ENCODE measurements at regions not wholly inside any gene's neighbourhood (a gene's known extent, or its start where the extent isn't known, plus 50 kb on each side); places are given as distances from the start of the nearest gene placed in this dataset.

- in situ Hi-C loops (cut with HindIII; ENCODE audit: low pct_unique_long_range_greater_than_20kb, low sequenced_read_pairs) (no loop called here), intact Hi-C loops (cut with micrococcal nuclease; ENCODE audit: unreplicated experiment) (no loop called here)
- ATAC-seq = no peak
- ChIA-PET CTCF (no interaction called here), POLR2A (no interaction called here)
- Histone ChIP-seq H3K4me1 (ENCODE audit: control insufficient read depth, insufficient read depth, low read length) (no peaks in the 10 kb centered on the region), H3K27me3 (ENCODE audit: control insufficient read depth, insufficient read depth, low read length) (no peaks in the 10 kb centered on the region), H3K4me3 (ENCODE audit: low read depth in 2 of 2, low read length in 2 of 2) (no peak overlapping the region), H3K27ac (ENCODE audit: low read length) (no peak overlapping the region), H3K9me3 (ENCODE audit: control insufficient read depth, insufficient read depth, low read depth, low read length) (no peaks in the 10 kb centered on the region), H3K36me3 (ENCODE audit: control insufficient read depth, insufficient read depth, low read length) (no peaks in the 10 kb centered on the region)
- TF ChIP-seq REST (IDR thresholded peaks at IDR 0.05; ENCODE audit: insufficient read depth in 1 of 2, low read depth in 2 of 2, low read length in 1 of 2) = no peak
- no peak for TF ChIP-seq POLR2AphosphoS5 (IDR thresholded peaks at IDR 0.05; ENCODE audit: low read depth, low read length)
- TF ChIP-seq SIN3A (IDR thresholded peaks at IDR 0.05; ENCODE audit: borderline replicate concordance, insufficient read depth, low read depth, low read length) = no peak
- no peak for TF ChIP-seq CTCF (IDR thresholded peaks at IDR 0.05)
- TF ChIP-seq TCF7L2 (IDR thresholded peaks at IDR 0.05; ENCODE audit: low read depth, low read length) = no peak
- DNase-seq (ENCODE audit: low read depth, low spot score) = no peak
- no TSS peak for BruUV-seq (replicated peaks)
Observed at GRCh38 chr13:111904701-111905608, 162.0 kb upstream of the SOX1 start.

DNA sequence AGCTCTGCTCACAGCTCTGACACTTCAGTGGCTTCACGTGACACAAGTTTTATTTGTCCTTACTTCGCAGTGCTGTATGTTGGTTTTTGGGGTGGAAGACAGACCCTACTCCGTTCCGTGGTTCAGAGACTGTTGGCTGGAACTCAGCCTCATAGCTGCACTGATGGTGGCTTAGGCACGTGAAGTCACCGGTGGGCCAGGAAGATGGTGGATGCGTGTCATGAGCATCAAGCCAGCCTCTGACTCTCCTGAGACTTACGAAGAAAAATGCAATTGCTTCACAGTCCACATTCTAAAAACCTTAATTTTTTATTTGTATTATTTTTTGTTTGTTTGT lies 161.4 kb upstream of the SOX1 start:
- ChIA-PET CTCF (no interaction called here), POLR2A (no interaction called here)
- ATAC-seq (no peak), DNase-seq (ENCODE audit: low read depth, low spot score) (no peak)
- H3K4me3 ChIP-seq (ENCODE audit: low read depth in 2 of 2, low read length in 2 of 2) = no peak overlapping the region
- BruUV-seq (replicated peaks) = no TSS peak
- TF ChIP-seq POLR2AphosphoS5 (IDR thresholded peaks at IDR 0.05; ENCODE audit: low read depth, low read length) (no peak), CTCF (IDR thresholded peaks at IDR 0.05) (no peak), TCF7L2 (IDR thresholded peaks at IDR 0.05; ENCODE audit: low read depth, low read length) (no peak), REST (IDR thresholded peaks at IDR 0.05; ENCODE audit: insufficient read depth in 1 of 2, low read depth in 2 of 2, low read length in 1 of 2) (no peak)
- no peak overlapping the region for H3K27ac ChIP-seq (ENCODE audit: low read length)
- in situ Hi-C loops (cut with HindIII; ENCODE audit: low pct_unique_long_range_greater_than_20kb, low sequenced_read_pairs) (no loop called here), intact Hi-C loops (cut with micrococcal nuclease; ENCODE audit: unreplicated experiment) (no loop called here)
- H3K9me3 ChIP-seq (ENCODE audit: control insufficient read depth, insufficient read depth, low read depth, low read length) = no peaks in the 10 kb centered on the region
- H3K36me3 ChIP-seq (ENCODE audit: control insufficient read depth, insufficient read depth, low read length) = no peaks in the 10 kb centered on the region
- no peaks in the 10 kb centered on the region for H3K27me3 ChIP-seq (ENCODE audit: control insufficient read depth, insufficient read depth, low read length)
- no peaks in the 10 kb centered on the region for H3K4me1 ChIP-seq (ENCODE audit: control insufficient read depth, insufficient read depth, low read length)
